H1 (cell line): ENCODE measurements at regions not wholly inside any gene's neighbourhood (a gene's known extent, or its start where the extent isn't known, plus 50 kb on each side); places are given as distances from the start of the nearest gene placed in this dataset.
"Not testable (repeated sequence)": the region's sequence is repeated elsewhere in the genome, so short reads cannot be mapped to it uniquely, and the experiment has no call there.

ENCODE experiments used
- CTCF ChIA-PET: fragments of 300-600 bp; sonication (Branson Sonifier 250); formaldehyde crosslinking; loops from one replicate; lab custom pipeline; 2021; ENCODE audit not compliant: partially characterized antibody; lab: Charles Lee
- POLR2A ChIA-PET: fragments of 300-600 bp; sonication (Branson Sonifier 250); formaldehyde crosslinking; loops from one replicate; lab custom pipeline; 2021; ENCODE audit warnings: inconsistent platforms; ENCODE audit not compliant: partially characterized antibody; lab: Charles Lee
- DNase-seq, 2 experiments: peaks; one replicate each; pipeline versions ENCODE4 v3.0.0 to v3.0.0-alpha.2; 2010 to 2022; ENCODE audit warnings: low spot score in 2 of 2, low read depth in 1 of 2, mixed read lengths in 1 of 2
- FAIRE-seq: peaks from 2 replicates; lab custom pipeline; 2011; peaks lifted over from hg19 to GRCh38; lab: Jason Lieb, UNC
- H2AFZ ChIP-seq: 2 replicates; pipeline ENCODE4 v1.8.1; 2012; ENCODE audit warnings: low read length, inconsistent platforms
- H2AK5ac ChIP-seq: 2 replicates; pipeline ENCODE4 v1.6.1; 2013; ENCODE audit warnings: low read depth, low read length
- H2BK120ac ChIP-seq: replicated peaks from 2 replicates; pipeline ENCODE3; 2013; ENCODE audit warnings: low read depth, low read length, inconsistent platforms
- H2BK12ac ChIP-seq: 2 replicates; pipeline ENCODE4 v1.6.1; 2013; ENCODE audit warnings: low read depth, low read length
- H2BK15ac ChIP-seq: 2 replicates; pipeline ENCODE4 v1.6.1; 2013; ENCODE audit warnings: low read length
- H2BK20ac ChIP-seq: 2 replicates; pipeline ENCODE4 v1.6.1; 2013; ENCODE audit warnings: low read length
- H2BK5ac ChIP-seq: 2 replicates; pipeline ENCODE4 v1.6.1; 2013; ENCODE audit warnings: low read depth, low read length
- H3K14ac ChIP-seq: 2 replicates; pipeline ENCODE4 v1.6.1; 2013; ENCODE audit warnings: inconsistent platforms; ENCODE audit not compliant: insufficient read length
- H3K18ac ChIP-seq: 2 replicates; pipeline ENCODE4 v1.6.1; 2013; ENCODE audit warnings: low read length; ENCODE audit errors: extremely low read depth
- H3K23ac ChIP-seq: 2 replicates; pipeline ENCODE4 v1.6.1; 2013; ENCODE audit warnings: inconsistent platforms; ENCODE audit not compliant: insufficient read length
- H3K23me2 ChIP-seq: 2 replicates; pipeline ENCODE4 v1.6.1; 2013; ENCODE audit warnings: low read depth, low read length
- H3K27ac ChIP-seq: 2 replicates; pipeline ENCODE4 v1.6.1; 2011; ENCODE audit warnings: low read depth, low read length, inconsistent platforms
- H3K27me3 ChIP-seq, 4 experiments: replicated peaks in 1 of 4; 1 replicate in 1 of 4; 2 replicates in 3 of 4; pipeline versions ENCODE4 v1.6.1 to v1.8.1; 2011 to 2013; ENCODE audit warnings: low read length in 3 of 4, mild to moderate bottlenecking in 3 of 4, inconsistent platforms in 2 of 4, mixed read lengths in 2 of 4, moderate library complexity in 1 of 4; ENCODE audit not compliant: control insufficient read depth in 3 of 4, insufficient read depth in 3 of 4; ENCODE audit errors: extremely low read depth in 1 of 4
- H3K36me3 ChIP-seq, 4 experiments: 2 replicates each; pipeline versions ENCODE4 v1.6.1 to v1.8.1; 2011 to 2013; ENCODE audit warnings: mild to moderate bottlenecking in 4 of 4, low read length in 3 of 4, moderate library complexity in 2 of 4, control low read depth in 1 of 4, inconsistent platforms in 1 of 4; ENCODE audit not compliant: insufficient read depth in 4 of 4, control insufficient read depth in 2 of 4
- H3K4ac ChIP-seq: replicated peaks from 2 replicates; pipeline ENCODE3; 2013; ENCODE audit warnings: low read length, low read depth, mixed read lengths, inconsistent platforms; ENCODE audit not compliant: insufficient read length
- H3K4me1 ChIP-seq, 4 experiments: replicated peaks in 1 of 4; 1 replicate in 1 of 4; 2 replicates in 3 of 4; pipeline versions ENCODE4 v1.6.1 to v1.8.1; 2011 to 2013; ENCODE audit warnings: low read length in 3 of 4, inconsistent platforms in 2 of 4, mixed read lengths in 1 of 4; ENCODE audit not compliant: insufficient read depth in 4 of 4, control insufficient read depth in 3 of 4
- H3K4me2 ChIP-seq, 2 experiments: 2 replicates each; pipeline versions ENCODE4 v1.6.1 to v1.8.1; 2011 to 2013; ENCODE audit warnings: low read depth in 2 of 2, low read length in 2 of 2, control low read depth in 1 of 2, inconsistent platforms in 1 of 2, mild to moderate bottlenecking in 1 of 2; ENCODE audit not compliant: insufficient read depth in 1 of 2
- H3K4me3 ChIP-seq, 4 experiments: fragments of 200-600, 300-600 bp in 1 of 4; sonication (generic), shearing (Covaris generic), sonication (Bioruptor Twin) in 1 of 4; 2 replicates each; pipeline versions ENCODE4 v1.5.1 to v1.8.1; 2011 to 2016; ENCODE audit warnings: low read length in 4 of 4, low read depth in 3 of 4, control low read depth in 2 of 4, inconsistent platforms in 2 of 4, mild to moderate bottlenecking in 2 of 4, mixed read lengths in 1 of 4, moderate library complexity in 1 of 4; ENCODE audit not compliant: insufficient read depth in 2 of 4; ENCODE audit errors: extremely low read depth in 1 of 4
- H3K56ac ChIP-seq: replicated peaks from 2 replicates; pipeline ENCODE3; 2013; ENCODE audit warnings: low read depth, mild to moderate bottlenecking, mixed read lengths, low read length, inconsistent platforms; ENCODE audit not compliant: insufficient read length
- H3K79me1 ChIP-seq: 2 replicates; pipeline ENCODE4 v1.6.1; 2013; ENCODE audit warnings: low read depth, low read length, control low read depth
- H3K79me2 ChIP-seq, 2 experiments: 2 replicates each; pipeline versions ENCODE4 v1.6.1 to v1.8.1; 2012 to 2013; ENCODE audit warnings: low read length in 2 of 2, mild to moderate bottlenecking in 2 of 2, inconsistent platforms in 1 of 2; ENCODE audit not compliant: insufficient read depth in 2 of 2, control insufficient read depth in 1 of 2
- H3K9ac ChIP-seq, 4 experiments: replicated peaks in 1 of 4; 1 replicate in 1 of 4; 2 replicates in 3 of 4; pipeline versions ENCODE4 v1.6.1 to v1.8.1; 2011 to 2013; ENCODE audit warnings: low read depth in 3 of 4, low read length in 3 of 4, control low read depth in 2 of 4, mild to moderate bottlenecking in 2 of 4, moderate library complexity in 2 of 4, inconsistent platforms in 1 of 4; ENCODE audit errors: extremely low read depth in 1 of 4
- H3K9me3 ChIP-seq, 2 experiments: 2 replicates each; pipeline versions ENCODE4 v1.6.1 to v1.8.1; 2012 to 2013; ENCODE audit warnings: mild to moderate bottlenecking in 2 of 2, moderate library complexity in 2 of 2, control low read depth in 1 of 2, inconsistent platforms in 1 of 2, low read depth in 1 of 2, low read length in 1 of 2, mixed read lengths in 1 of 2; ENCODE audit not compliant: insufficient read depth in 2 of 2
- H4K20me1 ChIP-seq, 2 experiments: replicated peaks in 1 of 2; 2 replicates each; pipeline versions ENCODE3 to v1.8.1; 2011 to 2013; ENCODE audit warnings: inconsistent platforms in 2 of 2, low read length in 2 of 2, mild to moderate bottlenecking in 1 of 2; ENCODE audit not compliant: insufficient read depth in 2 of 2, control insufficient read depth in 1 of 2
- H4K5ac ChIP-seq: 2 replicates; pipeline ENCODE4 v1.6.1; 2013; ENCODE audit warnings: low read length, low read depth, mixed read lengths, inconsistent platforms; ENCODE audit not compliant: insufficient read length
- H4K8ac ChIP-seq: 2 replicates; pipeline ENCODE4 v1.8.0; 2013; ENCODE audit warnings: mild to moderate bottlenecking, moderate library complexity, low read length, inconsistent platforms; ENCODE audit not compliant: insufficient read depth; ENCODE audit errors: extremely low read depth
- H4K91ac ChIP-seq: replicated peaks from 2 replicates; pipeline ENCODE3; 2013; ENCODE audit warnings: low read length, mixed read lengths, inconsistent platforms; ENCODE audit not compliant: insufficient read length
- whole genome bisulfite sequencing, 2 experiments: shearing (Covaris generic) in 1 of 2; methylation state at CpG; one replicate each; pipeline versions ENCODE4 v1.1.6 to v1.1.7; 2013 to 2015; ENCODE audit warnings: low lambda C conversion rate in 2 of 2, mixed read lengths in 2 of 2, inconsistent platforms in 1 of 2, low coverage in 1 of 2, missing lambda C conversion rate in 1 of 2; ENCODE audit not compliant: insufficient replicate concordance in 2 of 2, insufficient coverage in 1 of 2, insufficient read length in 1 of 2; ENCODE audit errors: extremely low coverage in 1 of 2, missing lambda C conversion rate in 1 of 2; 5-methylcytosine and 5-hydroxymethylcytosine counted together

- H3K9me3 ChIP-seq, H3K4me1 ChIP-seq, H2BK5ac ChIP-seq, H2BK20ac ChIP-seq, H3K79me1 ChIP-seq, H3K4me3 ChIP-seq, H4K20me1 ChIP-seq, H2AFZ ChIP-seq, H3K4ac ChIP-seq, CTCF ChIA-PET, H2BK15ac ChIP-seq, POLR2A ChIA-PET, H3K18ac ChIP-seq, H3K14ac ChIP-seq, H3K23ac ChIP-seq, DNase-seq, H3K27ac ChIP-seq, H3K79me2 ChIP-seq, H4K8ac ChIP-seq, H4K5ac ChIP-seq, H3K23me2 ChIP-seq, H3K56ac ChIP-seq, H4K91ac ChIP-seq, H3K27me3 ChIP-seq, H3K36me3 ChIP-seq, FAIRE-seq, H2AK5ac ChIP-seq, H3K9ac ChIP-seq, H2BK120ac ChIP-seq, H2BK12ac ChIP-seq, H3K4me2 ChIP-seq: not testable (repeated sequence)
- WGBS, 2 experiments: 83% methylated on average over 1 of the region's 1 CpG; no CpG with 5 or more reads in 1 of the 2 experiments
Observed at GRCh38 chr7:76852362-76852761, 179.8 kb downstream of the SPDYE17 start.

DNA sequence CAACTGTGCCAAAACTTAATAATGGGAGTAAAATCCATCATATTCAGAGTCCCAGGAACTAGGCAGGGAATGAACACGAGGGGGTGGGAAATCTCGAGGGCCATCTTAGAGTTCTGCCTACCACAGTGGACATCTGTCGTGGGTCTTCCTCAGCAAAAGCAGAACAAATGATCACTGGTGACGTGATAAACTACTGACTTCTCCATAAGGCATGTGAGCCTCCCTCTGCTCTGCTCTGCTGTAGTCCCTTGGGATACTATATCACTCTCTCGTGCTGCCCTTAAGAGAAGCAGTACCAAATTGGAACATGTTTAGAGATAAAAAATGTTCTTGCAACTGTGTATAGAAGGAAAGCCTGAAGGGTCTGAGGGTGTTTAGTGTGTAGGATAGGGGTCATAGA lies 180.5 kb downstream of the SPDYE17 start:
- H4K8ac ChIP-seq, H3K27me3 ChIP-seq, H4K5ac ChIP-seq, H2BK15ac ChIP-seq, H3K56ac ChIP-seq, H3K18ac ChIP-seq, H2BK120ac ChIP-seq, H3K9me3 ChIP-seq, H3K14ac ChIP-seq, H2BK5ac ChIP-seq, DNase-seq, H3K4me3 ChIP-seq, H3K23me2 ChIP-seq, H4K91ac ChIP-seq, H2BK20ac ChIP-seq, H3K4me1 ChIP-seq, H3K36me3 ChIP-seq, H3K27ac ChIP-seq, H4K20me1 ChIP-seq, H3K23ac ChIP-seq, H2AK5ac ChIP-seq, H2AFZ ChIP-seq, H3K79me1 ChIP-seq, H3K4ac ChIP-seq, CTCF ChIA-PET, FAIRE-seq, POLR2A ChIA-PET, H3K79me2 ChIP-seq, H3K4me2 ChIP-seq, H2BK12ac ChIP-seq, H3K9ac ChIP-seq: not testable (repeated sequence)
- WGBS, 2 experiments: 89% methylated on average over 5 of the region's 5 CpGs; no CpG with 5 or more reads in 1 of the 2 experiments
